ENCODE measurements at regions not wholly inside any gene's neighbourhood (a gene's known extent, or its start where the extent isn't known, plus 50 kb on each side); places are given as distances from the start of the nearest gene placed in this dataset.
A peak's percentile ranks its signal among the peaks of the same experiment; 100 is the strongest.

DNA sequence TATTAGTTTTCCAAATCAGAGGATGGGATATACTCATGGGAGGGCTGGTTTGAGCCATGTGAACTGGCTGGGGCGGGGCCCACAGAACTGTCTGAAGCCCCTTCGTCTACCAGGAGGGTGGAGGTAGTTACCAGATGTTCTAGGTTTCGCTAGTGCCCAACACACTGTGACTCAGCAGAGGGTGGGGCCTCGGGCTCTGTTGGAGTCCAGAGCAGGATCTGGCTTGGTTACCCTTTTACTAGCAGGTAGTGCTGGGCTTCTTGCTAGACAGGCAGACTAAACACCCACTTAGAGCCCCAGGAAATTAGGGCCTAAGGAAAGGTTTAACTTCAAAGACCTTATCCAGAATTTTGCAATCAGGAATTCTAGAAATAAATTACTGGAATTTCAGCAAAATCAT is 56.2 kb upstream of the CHRDL1 start:
- DNase-seq: no peak

DNA sequence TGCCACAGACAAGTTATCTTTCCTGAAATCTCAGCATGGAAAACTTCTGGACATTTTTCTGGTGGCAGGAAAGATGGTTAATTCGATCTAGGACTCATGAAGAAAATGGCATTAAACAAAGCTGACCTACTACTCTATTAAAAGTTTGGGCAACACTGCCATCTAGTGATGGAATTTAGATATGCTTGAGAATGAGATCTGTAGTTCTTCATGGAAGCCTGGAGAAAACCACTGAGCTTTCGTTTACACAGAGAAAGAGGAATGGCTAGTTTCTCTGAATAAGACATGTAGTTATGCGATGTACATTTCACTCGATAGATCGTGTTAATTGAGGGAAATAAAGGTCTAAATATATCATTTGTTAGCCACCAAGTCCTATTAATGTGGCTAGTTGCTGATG is 51.7 kb upstream of the CHRDL1 start:
- peak; percentile 22 to 39 for DNase-seq

DNA sequence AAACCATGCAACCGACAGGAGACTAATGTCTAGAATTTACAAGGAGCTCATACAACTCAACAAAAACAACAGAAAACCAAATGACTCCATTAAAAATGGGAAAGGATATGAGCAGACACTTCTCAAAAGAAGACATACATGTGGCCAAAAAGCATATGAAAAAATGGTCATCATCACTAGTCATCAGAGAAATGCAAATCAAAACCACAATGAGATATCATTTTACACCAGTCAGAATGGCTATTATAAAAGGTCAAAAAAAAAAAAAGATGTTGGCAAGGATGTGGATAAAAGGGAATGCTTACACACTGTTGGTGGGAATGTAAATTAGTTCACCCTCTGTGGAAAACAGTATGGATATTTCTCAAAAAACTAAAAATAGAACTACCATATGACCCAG is 50.5 kb upstream of the CHRDL1 start:
- DNase-seq: no peak
